ENCODE measurements at regions not wholly inside any gene's neighbourhood (a gene's known extent, or its start where the extent isn't known, plus 50 kb on each side); places are given as distances from the start of the nearest gene placed in this dataset.

- H3K9me3 Mint-ChIP-seq (ENCODE audit: insufficient read depth), result no peaks in the 10 kb centered on the region
- H3K27ac Mint-ChIP-seq, result no peak overlapping the region
- 83% methylated on average over 1 of the region's 5 CpGs for WGBS (ENCODE audit: insufficient coverage)
- no peak overlapping the region for H3K4me3 ChIP-seq (ENCODE audit: control extremely low read depth in 1 of 5, extremely low read depth in 1 of 5, insufficient read depth in 1 of 5, low read depth in 2 of 5, low read length in 4 of 5)
- H3K27me3 Mint-ChIP-seq, result peaks cover 4% of the 10 kb centered on the region
- H4K20me1 ChIP-seq (ENCODE audit: control insufficient read depth, insufficient read depth, low read length, poor library complexity, severe bottlenecking), result no peaks in the 10 kb centered on the region
- H3K79me2 ChIP-seq (ENCODE audit: control insufficient read depth, insufficient read depth, low read length), result no peaks in the 10 kb centered on the region
- H2AFZ ChIP-seq (ENCODE audit: insufficient read depth, low read depth, low read length, poor library complexity, severe bottlenecking), result no peak overlapping the region
- ATAC-seq (ENCODE audit: low read depth) (no peak), DNase-seq (no peak)
- ChIA-PET POLR2A (no interaction called here), CTCF (no interaction called here)
- intact Hi-C loops (cut with micrococcal nuclease), result no loop called here
- H3K9ac ChIP-seq (ENCODE audit: low read length), result no peak overlapping the region
- H3K27me3 ChIP-seq (replicated peaks in 1 of 4; ENCODE audit: control extremely low read depth in 1 of 4, control insufficient read depth in 3 of 4, insufficient read depth in 4 of 4, low read length in 3 of 4), result no peaks in the 10 kb centered on the region
- no peaks in the 10 kb centered on the region for H3K36me3 ChIP-seq (replicated peaks in 1 of 2; ENCODE audit: control extremely low read depth in 1 of 2, control insufficient read depth in 1 of 2, extremely low read depth in 1 of 2, insufficient read depth in 2 of 2, low read length in 1 of 2)
- H3K4me1 Mint-ChIP-seq, result no peaks in the 10 kb centered on the region
- H3K9me3 ChIP-seq (ENCODE audit: control extremely low read depth in 1 of 3, control insufficient read depth in 2 of 3, insufficient read depth in 1 of 3, low read length in 2 of 3), result no peaks in the 10 kb centered on the region
- H3K4me3 Mint-ChIP-seq, result no peak overlapping the region
- H3K27ac ChIP-seq (ENCODE audit: low read length in 2 of 2), result no peak overlapping the region
- no peaks in the 10 kb centered on the region for H3K4me1 ChIP-seq (ENCODE audit: control insufficient read depth in 2 of 2, insufficient read depth in 2 of 2, low read length in 2 of 2)
- no peak overlapping the region for H3K4me2 ChIP-seq (replicated peaks; ENCODE audit: low read depth, low read length, poor library complexity, severe bottlenecking)
- no peak for TF ChIP-seq EZH2 (IDR thresholded peaks at IDR 0.05; ENCODE audit: borderline replicate concordance, insufficient read depth, low read depth, low read length, poor library complexity, severe bottlenecking)
- TF ChIP-seq CTCF (IDR thresholded peaks at IDR 0.05), result no peak
Observed at GRCh38 chr1:64358692-64359091, 111.2 kb upstream of the CACHD1 start.

GRCh38 chr1:64361974-64362373 lies 108.0 kb upstream of the CACHD1 start:
- no peak overlapping the region for H3K4me3 Mint-ChIP-seq
- H3K79me2 ChIP-seq (ENCODE audit: control insufficient read depth, insufficient read depth, low read length), result no peaks in the 10 kb centered on the region
- H3K27me3 ChIP-seq (replicated peaks in 1 of 4; ENCODE audit: control extremely low read depth in 1 of 4, control insufficient read depth in 3 of 4, insufficient read depth in 4 of 4, low read length in 3 of 4), result no peaks in the 10 kb centered on the region
- intact Hi-C loops (cut with micrococcal nuclease), result no loop called here
- CTCF ChIA-PET, result no interaction called here
- H3K4me2 ChIP-seq (replicated peaks; ENCODE audit: low read depth, low read length, poor library complexity, severe bottlenecking), result no peak overlapping the region
- no peak overlapping the region for H2AFZ ChIP-seq (ENCODE audit: insufficient read depth, low read depth, low read length, poor library complexity, severe bottlenecking)
- no peak overlapping the region for H3K9ac ChIP-seq (ENCODE audit: low read length)
- H3K9me3 Mint-ChIP-seq (ENCODE audit: insufficient read depth), result no peaks in the 10 kb centered on the region
- DNase-seq, result no peak
- H3K4me3 ChIP-seq (ENCODE audit: control extremely low read depth in 1 of 5, extremely low read depth in 1 of 5, insufficient read depth in 1 of 5, low read depth in 2 of 5, low read length in 4 of 5), result no peak overlapping the region
- no peak for ATAC-seq (ENCODE audit: low read depth)
- no peaks in the 10 kb centered on the region for H4K20me1 ChIP-seq (ENCODE audit: control insufficient read depth, insufficient read depth, low read length, poor library complexity, severe bottlenecking)
- TF ChIP-seq CTCF (IDR thresholded peaks at IDR 0.05) (no peak), EZH2 (IDR thresholded peaks at IDR 0.05; ENCODE audit: borderline replicate concordance, insufficient read depth, low read depth, low read length, poor library complexity, severe bottlenecking) (no peak)
- WGBS (ENCODE audit: insufficient coverage), result no CpG with 5 or more reads among the region's 3 CpGs
- POLR2A ChIA-PET, result no interaction called here
- no peaks in the 10 kb centered on the region for H3K36me3 ChIP-seq (replicated peaks in 1 of 2; ENCODE audit: control extremely low read depth in 1 of 2, control insufficient read depth in 1 of 2, extremely low read depth in 1 of 2, insufficient read depth in 2 of 2, low read length in 1 of 2)
- H3K27me3 Mint-ChIP-seq, result peaks cover 7% of the 10 kb centered on the region
- H3K4me1 Mint-ChIP-seq, result no peaks in the 10 kb centered on the region
- H3K27ac Mint-ChIP-seq, result no peak overlapping the region
- H3K4me1 ChIP-seq (ENCODE audit: control insufficient read depth in 2 of 2, insufficient read depth in 2 of 2, low read length in 2 of 2), result no peaks in the 10 kb centered on the region
- H3K27ac ChIP-seq (ENCODE audit: low read length in 2 of 2), result no peak overlapping the region
- no peaks in the 10 kb centered on the region for H3K9me3 ChIP-seq (ENCODE audit: control extremely low read depth in 1 of 3, control insufficient read depth in 2 of 3, insufficient read depth in 1 of 3, low read length in 2 of 3)
